Trophoblast cell (in vitro differentiated cells and primary cell): ENCODE measurements at regions not wholly inside any gene's neighbourhood (a gene's known extent, or its start where the extent isn't known, plus 50 kb on each side); places are given as distances from the start of the nearest gene placed in this dataset.

Experiments
- DNase-seq, 2 donors: peaks; one replicate each; pipeline ENCODE4 v3.0.0-alpha.2; 2016
- H2AFZ ChIP-seq: 2 replicates; pipeline ENCODE4 v1.6.1; 2013; ENCODE audit warnings: low read length, moderate library complexity, mild to moderate bottlenecking; ENCODE audit not compliant: insufficient read depth, poor library complexity
- H2AK5ac ChIP-seq: 2 replicates; pipeline ENCODE4 v1.6.1; 2013; ENCODE audit warnings: mild to moderate bottlenecking, low read length
- H2BK120ac ChIP-seq: 2 replicates; pipeline ENCODE4 v1.6.1; 2013; ENCODE audit warnings: low read length, mild to moderate bottlenecking, moderate library complexity; ENCODE audit not compliant: insufficient read depth, poor library complexity
- H2BK12ac ChIP-seq: 2 replicates; pipeline ENCODE4 v1.6.1; 2013; ENCODE audit warnings: mild to moderate bottlenecking, low read length, moderate library complexity
- H2BK5ac ChIP-seq: 2 replicates; pipeline ENCODE4 v1.6.1; 2013; ENCODE audit warnings: low read length, low read depth, moderate library complexity, mild to moderate bottlenecking; ENCODE audit not compliant: poor library complexity
- H3K14ac ChIP-seq: 2 replicates; pipeline ENCODE4 v1.6.1; 2013; ENCODE audit warnings: mild to moderate bottlenecking, low read length
- H3K18ac ChIP-seq: 2 replicates; pipeline ENCODE4 v1.6.1; 2013; ENCODE audit warnings: mild to moderate bottlenecking, low read length
- H3K23ac ChIP-seq: 2 replicates; pipeline ENCODE4 v1.6.1; 2013; ENCODE audit warnings: low read length
- H3K27ac ChIP-seq: 2 replicates; pipeline ENCODE4 v1.5.1; 2013; ENCODE audit warnings: low read depth, mild to moderate bottlenecking, inconsistent platforms, low read length, moderate library complexity
- H3K27me3 ChIP-seq: 2 replicates; pipeline ENCODE4 v1.6.1; 2013; ENCODE audit warnings: inconsistent platforms, mild to moderate bottlenecking, low read length, moderate library complexity; ENCODE audit not compliant: insufficient read depth
- H3K36me3 ChIP-seq, 2 experiments: 1 replicate in 1 of 2; 2 replicates in 1 of 2; pipeline ENCODE4 v1.6.1; 2013; ENCODE audit warnings: low read length in 2 of 2, mild to moderate bottlenecking in 2 of 2, moderate library complexity in 1 of 2; ENCODE audit not compliant: insufficient read depth in 2 of 2, control insufficient read depth in 1 of 2
- H3K4ac ChIP-seq: 2 replicates; pipeline ENCODE4 v1.6.1; 2013; ENCODE audit warnings: low read depth, mild to moderate bottlenecking, low read length, moderate library complexity
- H3K4me1 ChIP-seq, 2 experiments: 1 replicate in 1 of 2; 2 replicates in 1 of 2; pipeline ENCODE4 v1.6.1; 2013; ENCODE audit warnings: low read length in 2 of 2, mild to moderate bottlenecking in 2 of 2, moderate library complexity in 1 of 2; ENCODE audit not compliant: insufficient read depth in 2 of 2, control insufficient read depth in 1 of 2
- H3K4me2 ChIP-seq: 2 replicates; pipeline ENCODE4 v1.6.1; 2013; ENCODE audit warnings: inconsistent platforms, mild to moderate bottlenecking, low read length, moderate library complexity
- H3K4me3 ChIP-seq: 2 replicates; pipeline ENCODE4 v1.5.1; 2013; ENCODE audit warnings: mild to moderate bottlenecking, low read depth, low read length, inconsistent platforms
- H3K79me1 ChIP-seq: one replicate; pipeline ENCODE4 v1.6.1; 2013; ENCODE audit warnings: low read length
- H3K79me2 ChIP-seq: 2 replicates; pipeline ENCODE4 v1.6.1; 2013; ENCODE audit warnings: low read length, mild to moderate bottlenecking; ENCODE audit not compliant: control insufficient read depth, insufficient read depth, poor library complexity
- H3K9ac ChIP-seq: 2 replicates; pipeline ENCODE4 v1.6.1; 2013; ENCODE audit warnings: mild to moderate bottlenecking, low read length
- H3K9me3 ChIP-seq: 2 replicates; pipeline ENCODE4 v1.6.1; 2013; ENCODE audit warnings: low read depth, mild to moderate bottlenecking, control low read depth, inconsistent platforms, low read length; ENCODE audit not compliant: insufficient read depth
- H4K12ac ChIP-seq: 2 replicates; pipeline ENCODE4 v1.6.1; 2013; ENCODE audit warnings: low read depth, mild to moderate bottlenecking, low read length, moderate library complexity
- H4K8ac ChIP-seq: 2 replicates; pipeline ENCODE4 v1.6.1; 2013; ENCODE audit warnings: low read depth, mild to moderate bottlenecking, low read length, moderate library complexity
- H4K91ac ChIP-seq: one replicate; pipeline ENCODE4 v1.6.1; 2013; ENCODE audit warnings: low read depth, mild to moderate bottlenecking, low read length, moderate library complexity
- WGBS: extraction: QIAGEN DNeasy Blood & Tissue Kit; methylation state at CpG from one replicate; pipeline ENCODE4 v1.1.7; 2013; ENCODE audit warnings: missing lambda C conversion rate; ENCODE audit not compliant: insufficient read length, insufficient coverage; ENCODE audit errors: extremely low coverage; 5-methylcytosine and 5-hydroxymethylcytosine counted together

GRCh38 chr7:17646253-17646956 lies 293.9 kb downstream of the SNX13 start:
- WGBS: no CpG with 5 or more reads among the region's 3 CpGs
- Histone ChIP-seq H3K4ac (no peak overlapping the region), H4K12ac (no peak overlapping the region), H4K8ac (no peak overlapping the region), H2BK5ac (no peak overlapping the region), H3K4me1 (peaks cover 0 to 2% of the 10 kb centered on the region in 2 experiments), H4K91ac (no peak overlapping the region), H3K27ac (no peak overlapping the region), H3K4me2 (no peak overlapping the region), H2BK120ac (no peak overlapping the region), H3K27me3 (no peaks in the 10 kb centered on the region), H3K9ac (no peak overlapping the region), H3K36me3 (no peaks in the 10 kb centered on the region), H2AFZ (no peak overlapping the region), H3K14ac (no peak overlapping the region), H3K18ac (no peak overlapping the region), H2AK5ac (no peak overlapping the region), H3K79me1 (no peaks in the 10 kb centered on the region), H2BK12ac (no peak overlapping the region), H3K23ac (no peak overlapping the region), H3K79me2 (no peaks in the 10 kb centered on the region), H3K4me3 (no peak overlapping the region), H3K9me3 (peaks cover 3% of the 10 kb centered on the region)
- no peak for DNase-seq

GRCh38 chr7:17651341-17651740 lies 289.0 kb downstream of the SNX13 start:
- Histone ChIP-seq H3K4me3 (no peak overlapping the region), H3K18ac (no peak overlapping the region), H2AFZ (no peak overlapping the region), H3K36me3 (no peaks in the 10 kb centered on the region), H3K4me2 (no peak overlapping the region), H3K79me1 (peaks cover 4% of the 10 kb centered on the region), H3K14ac (no peak overlapping the region), H3K79me2 (peaks cover 3% of the 10 kb centered on the region), H3K9me3 (no peaks in the 10 kb centered on the region), H3K9ac (no peak overlapping the region), H3K4me1 (peaks cover 2 to 7% of the 10 kb centered on the region in 2 experiments), H2BK120ac (no peak overlapping the region), H2AK5ac (no peak overlapping the region), H4K91ac (no peak overlapping the region), H2BK5ac (no peak overlapping the region), H4K12ac (no peak overlapping the region), H3K4ac (no peak overlapping the region), H4K8ac (no peak overlapping the region), H3K23ac (no peak overlapping the region), H3K27ac (no peak overlapping the region), H2BK12ac (no peak overlapping the region), H3K27me3 (no peaks in the 10 kb centered on the region)
- no CpG with 5 or more reads among the region's 2 CpGs for WGBS
- DNase-seq: no peak

- Histone ChIP-seq H3K14ac (no peak overlapping the region), H3K9me3 (no peaks in the 10 kb centered on the region), H3K23ac (no peak overlapping the region), H2BK5ac (peak overlapping the region; percentile 79), H2BK120ac (peak overlapping the region; percentile 53), H2AFZ (no peak overlapping the region), H3K27me3 (no peaks in the 10 kb centered on the region), H3K9ac (no peak overlapping the region), H4K12ac (no peak overlapping the region), H4K91ac (peak overlapping the region; percentile 35), H3K4me1 (peaks cover 2 to 6% of the 10 kb centered on the region in 2 experiments), H2BK12ac (no peak overlapping the region), H3K4ac (no peak overlapping the region), H4K8ac (no peak overlapping the region), H3K18ac (no peak overlapping the region), H3K4me2 (no peak overlapping the region), H2AK5ac (no peak overlapping the region), H3K79me1 (peaks cover 4% of the 10 kb centered on the region), H3K27ac (no peak overlapping the region), H3K79me2 (peaks cover 3% of the 10 kb centered on the region), H3K36me3 (no peaks in the 10 kb centered on the region), H3K4me3 (no peak overlapping the region)
- no CpG with 5 or more reads among the region's 4 CpGs for WGBS
- peak in 1 of 2 donors; percentile 9 for DNase-seq
Observed at GRCh38 chr7:17651863-17652385, 288.4 kb downstream of the SNX13 start.

- Histone ChIP-seq H3K4me3 (no peak overlapping the region), H3K4ac (no peak overlapping the region), H3K79me1 (peaks cover 4% of the 10 kb centered on the region), H3K9ac (no peak overlapping the region), H2BK12ac (no peak overlapping the region), H4K91ac (no peak overlapping the region), H2BK120ac (no peak overlapping the region), H3K79me2 (peaks cover 3% of the 10 kb centered on the region), H3K4me2 (no peak overlapping the region), H4K8ac (no peak overlapping the region), H3K23ac (no peak overlapping the region), H3K9me3 (no peaks in the 10 kb centered on the region), H3K4me1 (peaks cover 2 to 6% of the 10 kb centered on the region in 2 experiments), H3K14ac (no peak overlapping the region), H3K27me3 (no peaks in the 10 kb centered on the region), H3K27ac (peak overlapping the region; percentile 84), H3K36me3 (no peaks in the 10 kb centered on the region), H2AFZ (no peak overlapping the region), H3K18ac (no peak overlapping the region), H2AK5ac (no peak overlapping the region), H4K12ac (no peak overlapping the region), H2BK5ac (no peak overlapping the region)
- peak in 1 of 2 donors; percentile 19 for DNase-seq
- WGBS: no CpG with 5 or more reads among the region's 2 CpGs
Observed at GRCh38 chr7:17654940-17655339, 285.4 kb downstream of the SNX13 start.
